Stimulated activated CD4-positive, alpha-beta T cell treated with anti-CD3 and anti-CD28 coated beads, Interleukin-15, amount 100 ng/mL, for 48 hours (primary cell): ENCODE measurements at regions not wholly inside any gene's neighbourhood (a gene's known extent, or its start where the extent isn't known, plus 50 kb on each side); places are given as distances from the start of the nearest gene placed in this dataset.

Experiments used
- DNase-seq, 2 donors: peaks; one replicate each; pipeline ENCODE4 v3.0.0-alpha.2; 2020; ENCODE audit warnings: low read depth in 2 of 2

DNA sequence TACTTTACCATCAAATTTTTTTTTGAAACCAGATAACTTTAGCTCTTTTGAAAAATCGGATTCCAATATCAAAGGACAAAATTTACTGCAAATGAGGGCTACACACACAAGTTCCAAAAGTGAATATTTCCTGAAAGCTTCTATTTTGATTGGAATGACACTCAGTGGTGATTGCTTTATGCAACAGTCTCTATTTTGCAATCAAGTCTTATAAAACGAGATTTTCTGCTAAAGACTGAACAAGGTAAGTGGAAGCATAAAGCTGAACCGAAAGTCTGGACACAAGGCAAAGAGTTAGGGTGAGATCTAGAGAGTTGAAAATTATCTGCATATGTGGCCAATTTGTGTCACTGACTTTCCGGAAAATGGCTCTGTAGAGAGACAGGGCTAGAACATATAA is 145.0 kb upstream of the OSR1 start:
- no peak for DNase-seq

DNA sequence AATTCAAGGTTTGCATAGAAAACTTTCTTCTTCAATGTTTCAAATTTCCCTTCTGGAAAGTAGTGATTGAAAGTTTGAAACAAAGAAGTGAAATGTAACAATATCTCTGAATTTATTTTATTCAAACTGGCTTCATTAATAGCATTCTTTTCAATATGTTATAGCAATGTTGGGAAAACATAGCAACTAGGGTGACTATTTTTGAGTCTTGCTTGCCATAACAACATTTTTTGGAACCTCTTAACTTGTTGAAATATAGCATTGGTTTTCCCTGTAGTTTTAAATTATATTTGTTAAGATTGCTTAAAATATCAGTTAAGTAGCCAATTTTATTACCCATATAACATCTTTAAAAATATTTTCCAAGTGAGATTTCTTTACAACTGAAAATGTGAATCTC is 141.7 kb upstream of the OSR1 start:
- DNase-seq = no peak

DNA sequence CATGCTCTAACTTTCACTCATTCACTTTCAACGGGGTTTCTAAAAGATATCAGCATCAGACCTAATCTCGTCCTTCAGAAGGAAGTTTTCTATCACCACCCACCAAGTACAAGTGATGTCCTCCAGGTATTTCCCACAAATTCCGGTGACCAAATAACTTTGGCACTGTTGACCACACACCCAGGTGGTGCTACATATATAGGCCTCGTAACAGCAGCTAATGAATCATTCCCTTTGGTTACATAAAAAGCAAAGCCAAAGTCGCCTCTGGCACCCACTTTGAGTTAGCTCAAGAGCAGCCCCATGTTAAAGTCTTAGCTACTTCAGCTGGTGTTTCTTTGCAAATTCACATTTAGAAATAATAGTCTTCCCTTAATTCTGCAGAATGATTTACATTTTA is 138.2 kb upstream of the OSR1 start:
- DNase-seq = no peak

DNA sequence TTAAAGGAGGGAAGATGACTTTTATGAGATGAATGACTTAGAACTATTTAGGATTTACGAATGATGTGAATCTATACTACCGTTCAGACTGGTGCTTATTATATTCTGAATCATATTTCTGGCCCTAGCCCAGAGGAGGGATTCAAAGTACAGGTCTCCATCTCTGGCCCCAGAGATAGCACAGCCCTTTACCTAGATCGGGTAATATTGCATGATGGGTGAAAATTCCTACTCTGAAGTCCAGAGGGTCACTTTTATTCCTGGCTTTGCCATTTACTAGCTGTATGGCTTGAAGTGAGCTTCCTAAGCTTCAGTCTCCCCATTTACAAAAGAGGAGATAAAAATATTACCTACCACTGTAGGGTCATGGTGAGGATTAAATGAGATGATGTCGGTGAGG is 135.8 kb upstream of the OSR1 start:
- DNase-seq = no peak

DNA sequence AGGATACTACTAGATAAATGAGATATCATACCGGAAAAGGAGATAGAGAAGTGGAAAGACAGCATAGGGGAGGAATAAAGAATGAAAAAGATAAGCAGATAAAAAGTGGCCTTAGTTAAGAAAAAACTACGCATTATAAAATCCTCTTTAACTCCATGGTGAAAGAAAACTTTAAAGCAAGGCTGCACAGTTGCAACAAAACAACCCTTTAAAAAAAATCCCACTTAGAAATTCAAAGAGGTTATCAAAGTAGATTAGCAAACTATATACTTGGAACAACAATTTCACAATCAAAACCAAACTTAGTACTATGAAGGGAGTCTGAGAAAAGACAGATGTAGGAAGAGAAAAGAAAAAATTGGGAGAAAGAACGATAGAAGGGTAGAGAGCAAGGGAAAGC is 133.4 kb upstream of the OSR1 start:
- no peak for DNase-seq

DNA sequence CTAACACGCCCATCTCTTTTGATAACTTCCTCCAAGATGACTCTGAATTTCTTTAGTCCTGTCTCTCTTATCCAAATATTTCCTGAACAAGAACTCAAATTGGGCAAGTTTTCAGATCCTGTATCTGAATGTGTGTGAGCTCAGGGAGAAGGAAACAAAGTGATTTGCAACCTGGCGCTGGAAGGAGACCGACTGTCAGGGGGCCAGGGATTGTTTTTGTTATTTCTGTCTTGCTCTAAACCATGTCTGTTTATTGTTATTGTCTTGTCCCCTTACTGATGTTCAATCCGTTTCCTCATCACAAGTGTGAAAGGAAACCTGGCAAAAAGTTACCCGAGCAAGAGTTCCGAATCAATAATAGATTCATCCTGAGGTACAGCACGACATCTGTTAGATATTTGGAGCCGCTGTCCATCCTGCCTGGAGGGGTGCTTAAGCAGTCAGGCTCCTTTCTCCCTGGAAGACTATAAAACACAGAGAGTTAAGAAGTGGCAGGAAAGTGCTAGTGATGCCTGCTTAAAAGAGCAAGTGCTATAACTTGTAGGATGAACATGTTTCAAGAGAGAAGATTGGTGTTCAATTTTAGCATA is 132.5 kb upstream of the OSR1 start:
- DNase-seq = no peak

DNA sequence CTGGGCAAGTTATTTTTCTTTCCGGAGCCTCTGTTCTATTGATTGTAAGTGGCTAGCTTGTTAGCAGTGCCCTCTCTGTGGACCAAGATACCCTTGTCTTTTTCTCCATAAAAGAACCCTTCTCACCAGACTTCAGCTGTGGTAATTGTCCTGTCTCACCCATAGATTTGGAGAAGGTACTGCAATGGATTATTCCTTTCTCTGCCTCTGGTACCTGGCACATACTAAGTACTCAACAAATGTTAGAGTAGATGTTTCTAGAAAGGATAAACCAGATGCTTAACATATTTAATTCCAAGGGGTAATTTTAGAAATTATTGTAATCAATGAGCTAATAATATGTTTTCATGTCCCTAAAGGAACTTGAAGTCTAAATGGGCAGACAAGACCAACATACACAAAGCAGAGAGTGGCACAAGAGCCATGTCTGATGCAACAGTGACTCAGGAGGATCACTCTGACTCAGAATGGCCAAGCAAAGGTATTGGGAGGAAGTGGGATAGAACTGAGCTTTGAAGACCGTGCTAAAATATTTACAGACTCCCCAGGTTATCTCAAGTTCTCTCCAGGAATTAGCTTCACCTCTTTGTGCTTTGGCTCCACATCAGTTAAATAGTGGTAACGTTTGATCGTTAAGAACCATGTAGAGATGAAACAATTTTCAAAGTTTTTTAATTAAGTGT is 129.7 kb upstream of the OSR1 start:
- peak; percentile 2 to 15 for DNase-seq

DNA sequence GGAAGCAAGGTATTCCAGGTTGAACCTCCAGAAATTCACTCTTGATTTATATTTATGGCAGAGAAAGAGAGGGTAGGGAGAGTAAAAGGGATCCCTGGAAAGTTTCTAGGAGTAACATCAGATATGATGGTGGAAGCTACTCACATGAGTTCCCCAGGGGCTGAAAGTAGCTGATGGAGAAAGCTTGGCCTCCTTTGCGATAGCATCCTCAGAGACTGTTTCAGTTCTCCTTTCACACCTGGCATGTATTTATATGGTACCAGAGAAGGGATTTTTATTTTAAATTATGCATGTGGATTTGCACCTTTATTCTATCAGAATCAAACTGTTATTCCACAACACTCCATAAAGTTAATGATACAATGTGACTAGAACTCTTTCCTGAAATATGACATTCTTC is 126.3 kb upstream of the OSR1 start:
- no peak for DNase-seq

DNA sequence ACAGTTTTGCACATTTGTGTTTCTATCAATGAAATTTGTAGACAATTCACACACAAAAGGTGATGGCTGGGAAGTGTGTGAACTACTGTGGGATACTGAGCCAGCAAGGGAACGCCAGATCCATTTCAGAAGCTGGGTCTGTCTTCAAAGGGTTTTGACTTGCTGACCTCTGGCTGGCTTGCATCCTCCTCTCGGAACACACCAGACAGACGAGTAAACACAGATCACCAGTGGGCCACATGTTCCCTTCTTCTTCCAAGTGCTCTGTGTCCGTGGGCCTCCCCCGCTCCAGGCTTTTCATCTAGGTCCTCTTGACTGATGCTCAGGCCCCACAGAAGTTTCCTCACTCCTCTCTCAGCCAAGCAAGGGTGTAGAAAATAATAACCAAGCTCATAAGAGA is 122.2 kb upstream of the OSR1 start:
- no peak for DNase-seq

DNA sequence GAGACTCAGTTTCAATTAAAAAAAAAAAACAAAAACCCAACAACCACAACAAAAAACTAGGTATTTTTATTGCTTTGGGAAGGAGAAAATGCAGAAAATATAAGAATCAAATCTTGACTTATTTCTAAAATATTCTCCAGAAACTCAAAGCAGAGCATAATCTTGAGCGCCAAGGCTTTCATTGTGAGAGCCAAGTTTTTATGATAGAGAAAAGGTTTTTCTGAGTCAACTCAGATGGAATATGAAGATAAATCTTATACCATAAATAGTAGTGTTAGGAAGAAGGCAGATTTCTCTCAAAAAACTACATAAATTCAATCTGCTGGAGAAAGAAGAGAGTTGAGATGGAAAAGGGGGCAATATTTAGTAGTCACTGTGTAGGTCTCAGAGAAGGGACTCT is 121.2 kb upstream of the OSR1 start:
- no peak for DNase-seq

DNA sequence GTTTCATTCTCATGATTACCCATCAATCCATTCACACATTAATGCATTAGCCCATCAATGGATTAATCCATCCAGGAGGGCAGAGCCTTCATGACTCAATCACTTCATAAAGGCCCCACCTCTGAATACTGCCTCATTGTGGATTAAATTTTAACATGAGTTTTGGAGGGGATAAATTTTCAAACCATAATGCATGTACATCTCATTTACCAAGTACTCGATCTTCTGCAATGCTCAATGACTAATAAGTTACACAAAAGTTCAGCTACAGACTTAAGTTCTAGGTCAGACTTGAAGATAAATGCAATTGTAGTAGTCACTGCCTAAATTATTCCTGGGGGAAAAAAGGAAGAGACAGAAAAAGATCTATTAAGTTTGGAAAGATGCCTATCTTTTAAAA is 120.0 kb upstream of the OSR1 start:
- no peak for DNase-seq

DNA sequence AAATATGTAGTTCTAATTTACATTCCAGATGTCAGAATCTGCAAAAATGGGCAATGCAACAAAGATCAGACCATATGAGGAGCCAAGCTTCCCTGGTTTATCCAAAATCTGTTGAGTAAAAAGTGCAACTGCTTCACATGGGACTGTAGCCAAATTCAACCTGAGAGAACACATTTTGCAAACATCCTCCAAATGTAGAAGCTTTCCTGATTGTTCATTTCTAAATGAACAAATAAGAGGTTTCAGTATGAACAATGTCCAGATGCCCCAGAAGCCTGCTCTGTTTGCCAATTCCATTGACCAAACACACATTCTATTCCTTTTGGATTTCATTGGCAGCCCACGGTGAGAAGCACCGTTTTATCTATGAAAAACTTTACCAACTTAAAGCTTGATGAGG is 117.9 kb upstream of the OSR1 start:
- no peak for DNase-seq

DNA sequence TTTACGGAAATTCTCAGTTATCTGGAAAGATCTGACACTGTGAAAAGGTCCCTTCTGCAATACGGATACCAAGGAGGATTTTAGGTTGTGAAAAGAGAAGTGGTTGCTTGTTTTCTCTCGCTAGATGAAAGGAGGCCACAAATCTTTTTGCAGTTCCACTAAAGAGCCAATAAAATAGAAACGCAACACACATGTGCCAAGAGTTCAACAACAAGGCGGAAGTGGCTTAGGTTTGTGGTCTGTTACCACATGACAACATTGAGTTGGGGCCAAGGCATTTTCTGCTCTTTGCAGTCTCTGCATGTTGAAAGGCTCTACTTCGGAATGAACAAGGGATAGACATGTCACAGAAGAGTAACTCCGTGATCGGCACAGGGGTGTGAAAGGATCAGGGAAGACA is 115.7 kb upstream of the OSR1 start:
- DNase-seq = peak in 1 of 2 donors; percentile 7

DNA sequence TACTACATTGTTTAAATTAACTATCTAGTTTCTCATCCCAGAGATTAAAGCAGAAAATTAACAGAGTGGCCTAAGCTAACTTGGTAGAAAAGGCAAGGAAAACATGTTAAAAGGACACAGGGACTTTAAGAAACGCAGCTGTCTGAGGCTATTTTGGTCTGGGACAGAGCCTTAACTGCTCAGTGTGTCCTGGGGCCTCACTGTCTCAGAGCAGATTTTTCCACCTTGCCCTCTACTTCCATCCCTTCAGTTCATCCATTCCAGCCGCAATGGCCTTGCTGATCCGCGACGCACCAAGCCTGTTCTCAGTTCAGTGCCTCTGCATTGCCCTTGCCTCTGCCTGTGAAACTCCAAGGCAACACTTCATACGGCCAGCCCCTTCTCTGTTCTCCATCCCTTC is 114.9 kb upstream of the OSR1 start:
- DNase-seq = no peak

DNA sequence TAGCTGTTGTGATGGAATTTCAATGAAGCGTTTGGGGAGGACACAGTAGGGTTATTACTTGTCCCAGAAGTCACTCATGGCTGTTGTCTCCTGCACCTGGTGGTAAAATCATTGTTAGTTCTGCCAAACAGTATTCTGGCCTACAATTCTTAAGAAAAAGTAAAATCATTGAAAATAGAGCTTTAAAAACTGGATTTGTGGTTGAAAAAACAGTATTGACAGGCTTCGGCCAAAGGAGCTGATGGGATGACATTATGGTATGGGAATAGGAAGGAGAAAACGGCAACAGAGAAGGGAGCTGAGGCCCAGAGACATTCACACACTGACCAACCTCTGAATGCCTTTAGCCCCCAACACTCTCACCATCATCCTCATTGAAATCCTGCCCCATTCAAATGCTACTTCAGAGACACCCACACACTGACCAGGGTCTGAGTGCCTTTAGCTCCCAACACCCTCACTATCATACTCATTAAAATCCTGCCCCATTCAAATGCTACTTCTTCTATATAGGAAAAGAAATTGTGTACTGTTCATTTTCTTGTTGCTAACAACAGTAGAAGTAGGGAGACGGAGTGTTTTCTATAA is 114.1 kb upstream of the OSR1 start:
- no peak for DNase-seq

DNA sequence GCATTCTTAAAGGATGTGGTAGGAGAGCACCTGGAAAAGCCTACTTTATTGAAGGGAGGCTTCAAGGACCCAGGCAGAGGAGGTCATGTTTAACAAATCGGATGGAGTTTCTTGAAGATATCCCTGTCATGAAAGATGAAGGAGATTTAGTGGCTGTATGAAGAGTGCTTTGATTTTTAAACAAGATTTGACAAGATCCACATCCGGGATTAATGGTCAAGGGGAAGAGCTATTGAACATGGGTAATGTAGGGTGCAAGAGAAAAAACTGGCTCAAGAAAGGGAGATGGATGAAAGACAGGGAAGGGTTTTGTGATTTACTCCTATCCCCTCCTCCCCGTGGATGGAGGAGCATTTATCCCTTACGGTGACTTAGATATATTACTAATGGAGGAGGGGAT is 113.1 kb upstream of the OSR1 start:
- DNase-seq = no peak

DNA sequence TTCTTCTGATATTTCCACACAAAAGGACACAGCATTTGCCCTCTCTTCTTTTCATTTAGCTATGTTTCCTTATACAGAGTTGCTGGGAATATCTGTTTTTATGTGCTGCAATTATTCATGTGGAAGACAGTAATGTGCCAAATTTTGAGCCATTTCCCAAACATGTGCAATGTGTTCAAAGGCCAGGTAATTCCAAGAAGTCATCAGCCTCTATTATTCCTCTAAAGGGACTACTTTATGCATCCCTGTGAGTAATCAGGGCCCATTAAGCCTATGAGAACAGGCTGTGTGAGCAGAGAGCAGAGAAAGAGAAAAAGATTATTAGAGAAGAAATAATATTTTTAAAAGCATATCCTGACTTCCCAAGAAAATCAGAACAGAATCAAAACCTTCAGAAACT is 107.6 kb upstream of the OSR1 start:
- no peak for DNase-seq

DNA sequence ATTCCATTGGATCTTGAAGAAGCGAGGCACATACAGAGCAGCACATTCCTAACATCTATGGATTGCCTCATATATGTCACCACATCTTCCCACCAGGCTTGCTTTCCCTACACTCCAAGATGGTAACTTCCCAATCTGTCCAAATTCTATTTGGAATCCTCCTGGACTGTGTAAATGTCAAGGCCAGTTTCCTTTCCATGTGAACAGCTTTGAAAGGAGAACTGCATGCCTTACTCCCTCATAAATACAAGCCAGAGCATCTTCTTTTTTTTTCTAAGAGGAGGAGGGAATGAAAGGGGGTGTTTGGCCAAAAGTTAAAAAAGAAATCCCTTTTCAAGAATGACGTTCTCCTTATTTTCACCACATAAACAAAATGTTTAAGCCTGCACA is 103.8 kb upstream of the OSR1 start:
- DNase-seq = no peak

DNA sequence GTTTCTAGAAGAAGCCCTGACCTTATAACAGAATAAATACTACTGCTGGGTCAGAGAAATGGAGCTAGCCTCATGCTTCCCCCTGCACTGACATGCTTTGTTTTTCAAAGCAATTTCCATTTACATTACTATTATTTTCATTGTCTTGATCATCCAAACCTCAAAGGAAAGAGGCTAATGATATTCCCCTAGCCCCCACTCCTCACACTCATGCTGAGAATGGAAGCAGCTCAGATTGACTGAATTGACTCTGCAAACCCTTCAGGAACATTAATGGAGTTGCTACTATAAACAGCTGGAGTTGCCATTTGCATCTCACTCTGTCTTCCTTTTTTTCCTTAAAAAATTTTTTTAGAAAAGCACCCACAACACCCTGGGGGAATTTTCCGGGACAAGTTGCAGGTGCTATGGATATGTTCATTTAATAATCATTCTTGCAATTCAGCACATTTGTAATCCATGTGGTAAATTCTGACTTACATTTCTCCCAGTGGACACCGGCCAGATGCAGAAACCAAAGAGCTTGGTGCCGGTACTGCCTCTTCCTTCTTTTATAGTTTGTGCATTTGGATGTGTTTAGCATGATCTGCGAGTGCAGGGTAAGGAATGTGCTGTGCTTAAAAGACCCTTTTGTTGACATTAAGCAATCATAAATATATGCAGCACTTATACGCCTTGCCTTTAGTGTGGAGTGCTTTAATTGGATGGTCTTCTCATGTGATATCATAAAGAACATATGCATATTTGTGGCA is 103.3 kb upstream of the OSR1 start:
- no peak for DNase-seq

DNA sequence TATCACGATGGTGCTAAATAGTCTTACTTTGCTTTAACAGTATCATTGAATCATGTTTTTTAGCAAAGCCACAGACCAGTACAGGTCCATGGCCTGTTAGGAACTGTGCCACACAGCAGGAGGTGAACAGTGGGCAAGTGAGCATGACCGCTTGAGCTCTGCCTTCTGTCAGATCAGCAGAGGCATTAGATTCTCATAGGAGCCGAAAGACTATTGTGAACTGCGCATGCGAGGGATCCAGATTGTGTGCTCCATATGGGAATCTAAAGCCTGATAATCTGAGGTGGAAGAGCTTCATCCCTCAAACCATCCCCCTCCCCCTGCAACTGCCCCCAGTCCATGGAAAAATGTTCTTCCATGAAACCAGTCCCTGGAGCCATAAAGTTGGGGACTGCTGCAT is 102.3 kb upstream of the OSR1 start:
- no peak for DNase-seq

DNA sequence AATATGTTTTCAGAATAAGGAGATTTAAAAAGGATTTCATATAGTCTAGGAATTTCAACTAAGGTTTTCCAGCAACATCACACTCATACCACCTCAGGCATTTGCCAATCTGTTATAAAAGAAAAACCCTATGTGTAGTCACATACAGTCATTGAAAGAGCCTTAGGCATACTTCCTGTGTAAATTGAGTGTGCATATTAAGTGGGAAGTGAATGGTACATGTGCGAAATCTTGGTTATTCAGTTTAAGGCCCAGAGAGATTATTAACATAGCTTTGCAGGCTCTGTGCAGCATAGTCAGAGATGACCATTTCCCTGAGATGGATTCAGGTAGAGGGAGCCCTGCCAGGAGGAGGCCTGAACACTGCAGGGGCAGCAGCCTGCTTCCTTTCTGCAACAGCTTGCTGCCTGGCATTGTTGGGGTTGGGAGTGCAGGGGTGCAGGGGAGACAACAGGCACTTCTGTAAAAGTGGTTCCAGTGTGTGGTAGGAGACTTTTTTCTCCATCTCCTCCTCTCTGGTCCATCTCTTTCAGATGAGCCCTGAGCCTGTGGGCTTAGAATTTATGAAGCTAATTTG is 100.1 kb upstream of the OSR1 start:
- no peak for DNase-seq

DNA sequence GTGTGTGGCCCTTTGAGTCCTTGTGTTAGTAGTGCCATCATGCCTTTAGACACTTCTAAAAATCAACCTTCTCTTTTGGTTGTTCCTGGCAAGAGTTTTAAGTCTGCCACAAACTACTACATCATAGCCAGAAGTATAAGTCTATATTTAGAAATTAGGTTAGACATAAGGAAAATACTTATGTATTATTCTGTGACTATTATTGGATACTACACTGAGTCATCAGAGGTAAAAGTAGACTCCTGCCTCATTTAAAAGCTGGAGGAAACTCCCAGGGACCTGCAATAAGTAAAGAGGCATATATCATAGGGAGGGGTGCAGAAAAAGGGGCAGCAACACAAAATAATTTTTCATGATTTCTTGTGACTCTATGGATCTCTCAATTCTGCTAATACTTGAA is 99.4 kb upstream of the OSR1 start:
- no peak for DNase-seq
